Loucy (cell line): ENCODE measurements at regions not wholly inside any gene's neighbourhood (a gene's known extent, or its start where the extent isn't known, plus 50 kb on each side); places are given as distances from the start of the nearest gene placed in this dataset.

ENCODE experiments used
- CTCF ChIP-seq: fragments of 200-600 bp; sonication (generic); conservative IDR thresholded peaks from 2 replicates; pipeline ENCODE4 v1.5.1; 2014; ENCODE audit warnings: mild to moderate bottlenecking, antibody characterized with exemption, low read length
- EZH2phosphoT487 ChIP-seq: fragments of 200-600 bp; IDR thresholded peaks from 2 replicates; pipeline ENCODE4 v1.6.1; 2018; ENCODE audit warnings: antibody characterized with exemption, mild to moderate bottlenecking, moderate library complexity, borderline replicate concordance

DNA sequence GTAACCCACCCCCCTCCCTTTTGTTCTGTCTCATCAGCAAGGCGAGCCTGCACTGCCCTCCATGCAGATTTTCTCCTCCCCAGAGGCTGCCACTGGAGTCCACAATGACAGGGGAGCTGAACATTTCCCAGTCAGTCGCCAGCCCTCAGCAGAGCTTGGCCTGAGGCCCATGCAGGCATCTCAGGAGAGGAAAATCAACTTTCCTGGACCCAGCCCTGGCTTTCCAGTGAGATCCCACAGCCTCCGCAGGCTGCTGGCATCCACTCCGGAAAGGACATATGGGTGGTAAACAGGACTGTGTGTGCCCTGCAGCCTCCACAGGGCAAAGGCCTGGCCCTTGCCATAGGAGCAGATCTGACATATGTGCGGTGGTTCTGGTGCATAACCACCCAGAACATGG lies 253.8 kb downstream of the TNS1 start:
- no peak for TF ChIP-seq CTCF
- no peak for TF ChIP-seq EZH2phosphoT487
